ENCODE measurements at regions not wholly inside any gene's neighbourhood (a gene's known extent, or its start where the extent isn't known, plus 50 kb on each side); places are given as distances from the start of the nearest gene placed in this dataset.
"Not testable (repeated sequence)": the region's sequence is repeated elsewhere in the genome, so short reads cannot be mapped to it uniquely, and the experiment has no call there.

- DNase-seq = no peak
Observed at GRCh38 chr11:97028836-97029406, 639.1 kb downstream of the JRKL start.

DNA sequence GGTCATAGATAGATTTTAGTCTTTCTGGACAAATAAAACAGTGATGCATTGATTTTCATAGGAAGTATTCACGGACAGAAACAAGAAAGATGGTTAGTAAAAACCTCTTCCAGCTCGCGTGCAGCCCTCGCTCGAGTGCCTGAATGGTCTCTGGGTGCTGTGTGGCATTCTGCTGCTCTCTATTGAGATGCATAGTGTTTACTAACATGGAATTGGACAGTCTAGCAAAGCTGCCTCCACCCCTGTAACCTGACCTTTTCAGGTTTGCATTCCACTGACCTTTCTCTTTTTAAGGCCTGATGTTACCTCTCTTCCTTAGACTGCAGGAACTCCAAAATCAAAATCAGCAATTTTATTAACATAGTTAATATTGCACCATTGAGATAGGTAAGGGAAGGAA is 643.4 kb downstream of the JRKL start:
- DNase-seq = no peak

- no peak for DNase-seq
Observed at GRCh38 chr11:97048481-97048880, 658.7 kb downstream of the JRKL start.

GRCh38 chr11:97060184-97060583 is 670.4 kb downstream of the JRKL start:
- DNase-seq = no peak

DNA sequence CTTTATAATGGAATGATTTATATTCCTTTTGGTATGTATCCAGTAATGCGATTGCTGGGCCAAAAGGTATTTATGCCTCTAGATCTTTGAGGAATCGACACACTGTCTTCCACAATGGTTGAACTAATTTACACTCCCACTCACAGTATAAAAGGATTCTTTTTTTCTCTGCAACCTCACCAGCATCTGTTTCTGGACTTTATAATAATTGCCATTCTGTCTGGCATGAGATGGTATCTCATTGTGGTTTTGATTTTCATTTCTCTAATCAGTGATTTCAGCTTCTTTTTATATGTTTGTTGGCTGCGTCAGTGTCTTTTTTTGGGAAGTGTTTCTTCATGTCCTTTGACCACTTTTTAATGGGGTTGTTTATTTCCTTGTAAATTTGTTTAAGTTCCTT is 679.3 kb downstream of the JRKL start:
- no peak for DNase-seq

DNA sequence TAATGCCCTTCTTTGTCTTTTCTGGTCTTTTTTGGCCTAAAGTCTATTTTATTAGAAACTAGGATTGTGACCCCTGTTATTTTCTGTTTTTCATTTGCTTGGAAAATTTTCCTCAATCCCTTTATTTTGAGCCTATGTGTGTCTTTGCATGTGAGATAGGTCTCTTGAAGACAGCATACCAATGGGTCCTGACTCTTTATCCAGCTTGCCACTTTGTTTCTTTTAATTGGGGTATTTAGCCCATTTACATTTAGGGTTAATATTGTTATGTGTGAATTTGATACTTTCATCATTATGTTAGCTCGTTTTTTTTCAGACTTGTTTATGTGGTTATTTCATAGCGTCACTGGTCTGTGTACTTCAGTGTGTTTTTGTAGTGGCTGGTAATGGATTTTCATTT is 682.6 kb downstream of the JRKL start:
- no peak for DNase-seq

DNA sequence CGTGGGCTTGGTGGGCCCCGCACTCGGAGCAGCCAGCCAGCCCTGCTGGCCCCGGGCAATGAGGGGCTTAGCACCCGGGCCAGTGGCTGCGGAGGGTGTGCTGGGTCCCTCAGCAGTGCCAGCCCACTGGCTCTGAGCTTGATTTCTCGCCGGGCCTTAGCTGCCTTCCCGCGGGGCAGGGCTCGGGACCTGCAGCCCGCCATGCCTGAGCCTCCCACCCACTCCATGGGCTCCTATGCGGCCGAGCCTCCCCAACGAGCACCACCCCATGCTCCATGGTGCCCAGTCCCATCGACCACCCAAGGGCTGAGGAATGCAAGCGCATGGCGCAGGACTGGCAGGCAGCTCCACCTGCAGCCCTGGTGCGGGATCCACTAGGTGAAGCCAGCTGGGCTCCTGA is 686.9 kb downstream of the JRKL start:
- DNase-seq = not testable (repeated sequence)

- DNase-seq = no peak
Observed at GRCh38 chr11:97078443-97078842, 688.6 kb downstream of the JRKL start.

DNA sequence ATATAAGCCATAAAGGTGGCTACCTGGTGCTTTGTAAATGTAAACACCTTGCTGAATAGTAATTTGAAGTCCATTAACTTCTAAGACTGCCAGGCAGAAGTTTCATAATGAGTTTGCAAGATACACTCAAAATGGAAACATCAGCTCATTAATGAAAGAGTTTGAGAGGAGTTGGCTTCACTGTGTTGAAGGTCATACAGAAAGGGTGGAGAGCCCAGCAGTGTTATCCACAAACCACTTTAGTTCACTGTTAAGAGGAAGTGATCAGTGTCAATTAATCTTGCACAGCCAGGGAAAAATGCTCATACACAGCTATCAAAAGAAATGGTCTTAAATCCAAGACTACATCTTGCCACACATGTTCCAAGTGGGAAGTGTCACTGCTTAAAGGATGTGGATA is 689.4 kb downstream of the JRKL start:
- DNase-seq = no peak

DNA sequence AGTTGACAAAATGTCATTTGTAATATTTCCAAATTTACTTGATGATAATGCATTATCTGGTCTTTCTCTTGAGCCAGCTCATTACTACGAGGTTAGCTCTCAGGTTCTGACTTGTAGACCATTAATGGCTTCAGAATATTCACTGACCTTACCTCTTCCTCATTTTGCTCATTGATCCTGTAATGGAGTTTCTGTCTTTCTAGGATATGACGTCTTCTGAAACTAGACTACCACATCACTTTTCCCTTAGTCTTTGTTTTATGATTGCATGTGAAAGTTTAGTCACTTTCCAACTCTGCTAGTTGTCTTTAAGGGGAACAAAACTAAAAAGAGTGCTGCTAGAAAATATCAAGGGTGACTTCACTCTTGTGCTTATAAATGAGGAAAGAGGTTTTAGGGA is 697.6 kb downstream of the JRKL start:
- no peak for DNase-seq

- DNase-seq = no peak
Observed at GRCh38 chr11:97092823-97093222, 703.0 kb downstream of the JRKL start.

GRCh38 chr11:97102180-97102579 is 712.4 kb downstream of the JRKL start:
- DNase-seq = not testable (repeated sequence)

GRCh38 chr11:97107604-97108003 is 717.8 kb downstream of the JRKL start:
- no peak for DNase-seq

DNA sequence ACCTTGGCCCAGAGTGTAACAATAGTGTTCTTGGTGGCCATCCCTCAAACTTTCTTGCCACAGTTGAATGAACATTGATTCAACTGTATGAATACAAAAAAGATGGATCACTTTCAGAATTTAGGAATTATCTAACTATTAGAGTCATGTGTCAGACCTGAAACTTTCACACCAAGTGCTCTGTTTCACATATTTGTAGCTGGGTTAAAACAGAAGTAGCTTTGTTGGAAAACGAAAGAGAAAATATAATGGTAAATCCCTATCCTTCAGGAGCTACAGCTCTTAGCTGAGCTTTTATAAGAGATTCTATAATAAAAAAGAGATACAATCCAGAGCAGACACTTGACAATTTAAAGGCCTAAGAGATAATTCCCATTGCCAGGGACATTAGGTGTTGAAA is 719.3 kb downstream of the JRKL start:
- DNase-seq = no peak

DNA sequence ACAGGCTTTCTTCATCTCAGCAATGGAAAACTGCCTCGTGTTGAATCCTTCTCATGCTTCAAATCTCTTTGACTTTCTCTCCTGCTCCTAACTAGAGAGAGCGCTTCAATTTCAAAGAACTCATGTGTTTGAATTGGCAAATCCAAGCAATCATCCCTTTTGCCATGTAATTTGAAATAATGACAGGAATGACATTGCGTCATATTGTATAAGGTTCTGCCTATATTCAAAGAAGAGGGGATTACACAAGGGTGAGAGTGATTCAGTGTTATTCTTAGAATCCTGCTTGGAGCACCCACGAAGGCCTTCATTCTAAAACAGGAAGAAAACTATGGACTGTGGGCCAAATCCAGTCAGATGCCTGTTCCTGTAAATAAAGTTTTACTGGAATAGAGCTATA is 720.6 kb downstream of the JRKL start:
- no peak for DNase-seq

GRCh38 chr11:97111559-97111958 is 721.7 kb downstream of the JRKL start:
- no peak for DNase-seq

DNA sequence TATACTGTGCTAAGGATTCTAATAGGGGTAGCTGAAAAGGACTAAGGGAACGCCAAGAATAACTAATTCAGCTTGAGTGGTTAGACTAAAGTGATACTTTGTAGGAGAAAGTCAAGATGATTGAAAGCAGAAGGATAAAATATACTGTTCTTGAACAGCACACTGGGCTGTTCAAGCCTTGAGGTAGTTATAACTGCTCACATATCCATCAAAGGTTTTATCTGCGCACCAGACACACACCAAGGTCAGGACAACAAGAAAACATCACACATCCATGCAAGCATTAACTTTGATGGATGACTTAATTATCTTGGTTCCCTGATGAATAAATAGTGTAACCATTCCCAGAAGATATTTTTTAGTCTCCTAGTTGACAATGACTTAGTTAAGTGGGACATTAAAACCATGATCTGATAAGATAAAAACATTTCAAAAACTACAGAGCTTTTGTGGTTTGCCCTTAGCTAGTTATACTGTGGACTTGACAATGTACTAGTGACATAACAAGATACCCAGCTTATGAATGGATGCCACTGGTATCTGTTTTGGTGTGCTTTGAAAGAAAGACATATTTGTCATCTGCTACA is 728.9 kb downstream of the JRKL start:
- DNase-seq = no peak

DNA sequence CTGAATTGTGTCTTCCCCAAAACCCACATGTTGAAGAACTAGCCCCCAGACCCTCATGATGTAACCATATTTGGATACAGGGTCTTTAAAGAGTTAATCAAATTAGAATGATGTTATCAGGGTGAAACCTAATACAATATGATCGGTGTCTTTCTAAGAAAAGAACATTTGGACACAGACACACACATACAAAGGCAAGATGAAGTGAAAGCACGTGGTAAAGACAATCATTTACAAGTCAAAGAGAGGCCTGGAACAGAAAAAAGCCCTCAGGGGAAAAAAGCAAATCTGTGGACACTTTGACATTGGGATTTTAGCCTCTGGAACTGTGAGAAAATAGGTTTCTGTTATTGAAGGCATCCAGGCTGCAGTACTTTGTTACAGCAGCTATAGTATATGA is 733.4 kb downstream of the JRKL start:
- no peak for DNase-seq

- no peak for DNase-seq
Observed at GRCh38 chr11:97136067-97136466, 746.3 kb downstream of the JRKL start.

- peak; percentile 2 for DNase-seq
Observed at GRCh38 chr11:97140885-97141494, 751.2 kb downstream of the JRKL start.

- DNase-seq = no peak
Observed at GRCh38 chr11:97143463-97143862, 753.6 kb downstream of the JRKL start.

DNA sequence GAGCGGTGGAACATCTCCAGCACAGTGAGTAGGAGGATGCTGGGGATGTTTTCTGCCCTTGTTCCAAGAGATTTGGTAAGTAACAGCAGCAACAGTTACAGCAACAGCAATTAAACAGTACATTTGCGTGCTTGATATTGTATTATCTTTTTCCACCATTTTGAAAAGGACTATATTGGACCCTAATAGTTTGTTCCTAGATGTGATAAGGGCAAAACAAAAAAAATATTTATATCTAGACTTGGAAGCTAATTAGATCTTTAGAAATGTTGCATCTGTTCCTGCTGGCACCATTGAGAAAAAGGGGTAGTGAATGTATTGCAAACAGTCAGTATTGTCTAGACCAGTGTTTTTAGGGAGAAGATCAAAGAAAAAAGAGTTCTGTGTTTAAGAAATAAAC is 759.9 kb downstream of the JRKL start:
- no peak for DNase-seq

DNA sequence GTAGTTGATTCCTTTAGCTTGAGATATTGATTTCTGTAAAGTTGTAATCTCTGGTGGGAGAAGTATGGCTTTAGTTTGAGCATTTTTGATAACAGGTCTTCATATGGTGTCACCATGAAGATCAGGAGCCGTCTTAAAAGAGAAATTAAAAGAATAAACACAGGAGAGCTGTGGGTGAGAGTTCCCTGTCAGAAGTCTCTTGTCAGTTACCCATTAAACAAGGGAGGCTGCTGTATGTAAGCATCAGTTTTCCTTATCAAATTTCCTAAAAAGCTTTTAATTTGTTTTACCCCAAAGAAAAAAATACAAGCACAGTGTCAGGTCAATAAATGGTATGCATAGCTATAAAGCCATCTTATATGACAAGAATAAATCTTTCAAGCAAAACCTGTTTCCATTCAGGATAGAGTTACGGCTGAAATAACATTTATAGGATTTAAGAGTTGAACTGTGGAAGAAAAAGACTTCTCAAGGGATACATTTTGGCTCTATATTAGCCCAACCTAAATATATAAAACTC is 767.5 kb downstream of the JRKL start:
- DNase-seq = no peak

DNA sequence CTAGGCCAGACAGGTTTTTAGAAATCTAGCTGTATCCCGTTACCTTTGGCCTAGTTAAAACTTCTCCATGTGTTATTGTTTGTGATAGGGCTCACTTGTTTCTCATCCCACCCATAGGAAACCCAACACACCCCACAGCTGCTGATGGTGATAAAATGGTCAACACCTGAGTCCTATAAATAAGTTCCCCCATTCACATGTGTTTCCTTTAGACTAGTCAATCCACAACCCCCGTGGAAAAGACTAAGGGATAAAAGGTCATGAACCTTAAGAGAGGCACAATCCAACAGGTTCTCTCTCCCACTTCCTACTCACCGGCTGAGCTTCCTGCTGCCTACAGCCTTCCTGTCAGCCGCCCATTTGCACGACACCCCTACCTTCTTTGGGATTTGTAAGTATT is 768.4 kb downstream of the JRKL start:
- DNase-seq = no peak
